PC-3 (cell line): ENCODE measurements at regions not wholly inside any gene's neighbourhood (a gene's known extent, or its start where the extent isn't known, plus 50 kb on each side); places are given as distances from the start of the nearest gene placed in this dataset.

ENCODE experiments used
- ATAC-seq: fragments of 200-7000 bp; cut with Tn5 transposase; 2 replicates; pipeline ENCODE4 v1.9.1; 2020; ENCODE audit warnings: mild to moderate bottlenecking, moderate library complexity
- BruUV-seq: library from RNA; stranded (reverse); fragments of 400-500 nt; replicated peaks from 2 replicates; lab custom pipeline; 2021; lab: Mats Ljungman, UMichigan
- CTCF ChIA-PET: fragments of 300-600 bp; sonication (Branson Sonifier 250); formaldehyde crosslinking; loops from one replicate; lab custom pipeline; 2022; ENCODE audit warnings: antibody characterized with exemption; lab: Charles Lee
- POLR2A ChIA-PET: fragments of 300-600 bp; sonication (Branson Sonifier 250); formaldehyde crosslinking; loops from one replicate; lab custom pipeline; 2022; ENCODE audit warnings: antibody characterized with exemption; ENCODE audit not compliant: unreplicated experiment; lab: Charles Lee
- DNase-seq: peaks from one replicate; pipeline ENCODE4 v3.0.0-alpha.2; 2015
- H2AFZ ChIP-seq: fragments of 300-600 bp; sonication (generic); 2 replicates; pipeline ENCODE4 v1.6.0; 2016; ENCODE audit warnings: antibody characterized with exemption, low read length
- H3F3A ChIP-seq: fragments of 300-600 bp; sonication (generic); one replicate; pipeline ENCODE4 v1.6.0; 2017; ENCODE audit warnings: antibody characterized with exemption, low read length, control low read depth, mild to moderate bottlenecking; ENCODE audit not compliant: unreplicated experiment
- H3K27ac ChIP-seq: fragments of 300-600 bp; sonication (generic); 2 replicates; pipeline ENCODE4 v1.5.1; 2016; ENCODE audit warnings: mild to moderate bottlenecking, low read length
- H3K27me3 ChIP-seq: fragments of 300-600 bp; sonication (generic); 2 replicates; pipeline ENCODE4 v1.6.1; 2016; ENCODE audit warnings: low read length, mixed read lengths
- H3K36me3 ChIP-seq: fragments of 300-600 bp; sonication (generic); 2 replicates; pipeline ENCODE4 v1.6.1; 2016; ENCODE audit warnings: low read depth, mixed run types, low read length, mixed read lengths
- H3K4me1 ChIP-seq: fragments of 300-600 bp; sonication (generic); 2 replicates; pipeline ENCODE4 v1.5.1; 2016; ENCODE audit warnings: low read length; ENCODE audit not compliant: insufficient read depth
- H3K4me2 ChIP-seq: fragments of 300-600 bp; sonication (generic); 2 replicates; pipeline ENCODE4 v1.6.0; 2016; ENCODE audit warnings: low read length
- H3K4me3 ChIP-seq: fragments of 300-600 bp; sonication (generic); 2 replicates; pipeline ENCODE4 v1.5.1; 2016; ENCODE audit warnings: mild to moderate bottlenecking, low read length, mixed read lengths
- H3K79me2 ChIP-seq: fragments of 300-600 bp; sonication (generic); 2 replicates; pipeline ENCODE4 v1.6.1; 2017; ENCODE audit warnings: low read length, mixed read lengths
- H3K9ac ChIP-seq: fragments of 300-600 bp; sonication (generic); 2 replicates; pipeline ENCODE4 v1.6.0; 2016; ENCODE audit warnings: mild to moderate bottlenecking, low read length
- H3K9me2 ChIP-seq: fragments of 300-600 bp; sonication (generic); replicated peaks from 2 replicates; pipeline ENCODE4 v1.6.1; 2016; ENCODE audit warnings: mixed run types, low read length, mixed read lengths
- H3K9me3 ChIP-seq: fragments of 300-600 bp; sonication (generic); 2 replicates; pipeline ENCODE4 v1.6.1; 2016; ENCODE audit warnings: low read length, mixed read lengths
- H4K20me1 ChIP-seq: fragments of 300-600 bp; sonication (generic); 2 replicates; pipeline ENCODE4 v1.6.1; 2016; ENCODE audit warnings: low read length, mixed read lengths
- CTCF ChIP-seq: fragments of 300-600 bp; sonication (generic); conservative IDR thresholded peaks from 2 replicates; pipeline ENCODE4 v1.5.1; 2017; ENCODE audit warnings: antibody characterized with exemption, low read depth, mild to moderate bottlenecking, low read length
- EZH2 ChIP-seq: fragments of 300-600 bp; sonication (generic); IDR thresholded peaks from one replicate; pipeline ENCODE4 v1.6.1; 2017; ENCODE audit warnings: antibody characterized with exemption, mild to moderate bottlenecking, low read length; ENCODE audit not compliant: unreplicated experiment
- EZH2phosphoT487 ChIP-seq: fragments of 300-600 bp; sonication (generic); IDR thresholded peaks from 2 replicates; pipeline ENCODE4 v1.6.1; 2018; ENCODE audit warnings: mild to moderate bottlenecking, antibody characterized with exemption, low read length, borderline replicate concordance
- intact Hi-C: fragments of 100-400 bp; cut with micrococcal nuclease; formaldehyde crosslinking; loops from 2 replicates; pipeline ENCODE4 v1.9.0; 2023

GRCh38 chr2:38158378-38159118 is 82.6 kb upstream of the CYP1B1 start:
- no peak for TF ChIP-seq EZH2phosphoT487
- TF ChIP-seq EZH2 = no peak
- TF ChIP-seq CTCF = no peak
- Histone ChIP-seq H4K20me1 (no peaks in the 10 kb centered on the region), H3K79me2 (no peaks in the 10 kb centered on the region), H3K4me3 (no peak overlapping the region), H3K27me3 (no peaks in the 10 kb centered on the region), H3K9me2 (no peaks in the 10 kb centered on the region), H3K36me3 (no peaks in the 10 kb centered on the region), H3K4me2 (no peak overlapping the region), H3K4me1 (no peaks in the 10 kb centered on the region), H2AFZ (no peak overlapping the region), H3F3A (no peaks in the 10 kb centered on the region), H3K27ac (no peak overlapping the region), H3K9ac (no peak overlapping the region), H3K9me3 (no peaks in the 10 kb centered on the region)
- ChIA-PET POLR2A (no interaction called here), CTCF (no interaction called here)
- no TSS peak for BruUV-seq
- ATAC-seq = no peak
- intact Hi-C loops = no loop called here
- no peak for DNase-seq

- no peak overlapping the region for H3K27ac ChIP-seq
- H3K4me3 ChIP-seq = no peak overlapping the region
- H4K20me1 ChIP-seq = no peaks in the 10 kb centered on the region
- no TSS peak for BruUV-seq
- no peaks in the 10 kb centered on the region for H3K79me2 ChIP-seq
- H3K4me2 ChIP-seq = no peak overlapping the region
- CTCF ChIA-PET = no interaction called here
- intact Hi-C loops = no loop called here
- TF ChIP-seq EZH2phosphoT487 (no peak), EZH2 (no peak), CTCF (no peak)
- DNase-seq (no peak), ATAC-seq (no peak)
- no peaks in the 10 kb centered on the region for H3F3A ChIP-seq
- no peaks in the 10 kb centered on the region for H3K4me1 ChIP-seq
- no peak overlapping the region for H2AFZ ChIP-seq
- POLR2A ChIA-PET = no interaction called here
- no peak overlapping the region for H3K9ac ChIP-seq
- no peaks in the 10 kb centered on the region for H3K27me3 ChIP-seq
- H3K9me3 ChIP-seq = no peaks in the 10 kb centered on the region
- H3K9me2 ChIP-seq = no peaks in the 10 kb centered on the region
- no peaks in the 10 kb centered on the region for H3K36me3 ChIP-seq
Observed at GRCh38 chr2:38156436-38156835, 80.5 kb upstream of the CYP1B1 start.

GRCh38 chr2:38155015-38155414 is 79.1 kb upstream of the CYP1B1 start:
- Histone ChIP-seq H3K9me2 (no peaks in the 10 kb centered on the region), H3K4me2 (no peak overlapping the region), H4K20me1 (no peaks in the 10 kb centered on the region), H3K4me1 (no peaks in the 10 kb centered on the region), H3K27me3 (no peaks in the 10 kb centered on the region), H3K4me3 (no peak overlapping the region), H3F3A (no peaks in the 10 kb centered on the region), H3K79me2 (no peaks in the 10 kb centered on the region), H2AFZ (no peak overlapping the region), H3K9ac (no peak overlapping the region), H3K27ac (no peak overlapping the region), H3K9me3 (no peaks in the 10 kb centered on the region), H3K36me3 (no peaks in the 10 kb centered on the region)
- no peak for TF ChIP-seq EZH2
- TF ChIP-seq EZH2phosphoT487 = no peak
- no peak for TF ChIP-seq CTCF
- intact Hi-C loops = no loop called here
- no TSS peak for BruUV-seq
- CTCF ChIA-PET = no interaction called here
- POLR2A ChIA-PET = no interaction called here
- DNase-seq = no peak
- no peak for ATAC-seq
